ENCODE measurements at regions not wholly inside any gene's neighbourhood (a gene's known extent, or its start where the extent isn't known, plus 50 kb on each side); places are given as distances from the start of the nearest gene placed in this dataset. TPM values are rescaled to one million over a fixed set of nuclear protein-coding genes. Genes with fewer than 3 reads are reported as not detected.

Small RNA genes lying in the stretch of these regions (small RNA-seq; reads per million reads assigned to genes)
- gene RF00001 (ENCODE audit: insufficient read depth), result not detected
